ENCODE measurements at regions not wholly inside any gene's neighbourhood (a gene's known extent, or its start where the extent isn't known, plus 50 kb on each side); places are given as distances from the start of the nearest gene placed in this dataset.

DNA sequence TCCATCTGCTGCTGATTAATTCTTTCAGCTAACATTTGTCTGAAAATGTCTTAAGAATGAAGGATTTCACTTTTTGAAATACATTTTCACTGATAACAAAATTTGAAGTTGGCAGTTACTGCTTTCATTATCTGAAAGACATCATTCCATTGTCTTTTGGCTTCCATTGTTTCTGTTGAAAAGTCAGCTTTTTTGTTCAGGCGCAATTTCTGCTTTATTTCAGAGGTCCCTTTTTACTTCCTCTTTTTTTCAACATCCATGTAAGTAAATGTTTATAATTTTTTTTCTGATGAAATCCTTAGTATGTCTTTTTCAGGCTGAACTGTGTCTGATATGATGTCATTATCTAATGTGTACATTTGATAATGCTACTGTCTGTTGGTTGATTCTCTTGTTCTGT is 184.2 kb downstream of the RND3 start:
- no peak for ATAC-seq

DNA sequence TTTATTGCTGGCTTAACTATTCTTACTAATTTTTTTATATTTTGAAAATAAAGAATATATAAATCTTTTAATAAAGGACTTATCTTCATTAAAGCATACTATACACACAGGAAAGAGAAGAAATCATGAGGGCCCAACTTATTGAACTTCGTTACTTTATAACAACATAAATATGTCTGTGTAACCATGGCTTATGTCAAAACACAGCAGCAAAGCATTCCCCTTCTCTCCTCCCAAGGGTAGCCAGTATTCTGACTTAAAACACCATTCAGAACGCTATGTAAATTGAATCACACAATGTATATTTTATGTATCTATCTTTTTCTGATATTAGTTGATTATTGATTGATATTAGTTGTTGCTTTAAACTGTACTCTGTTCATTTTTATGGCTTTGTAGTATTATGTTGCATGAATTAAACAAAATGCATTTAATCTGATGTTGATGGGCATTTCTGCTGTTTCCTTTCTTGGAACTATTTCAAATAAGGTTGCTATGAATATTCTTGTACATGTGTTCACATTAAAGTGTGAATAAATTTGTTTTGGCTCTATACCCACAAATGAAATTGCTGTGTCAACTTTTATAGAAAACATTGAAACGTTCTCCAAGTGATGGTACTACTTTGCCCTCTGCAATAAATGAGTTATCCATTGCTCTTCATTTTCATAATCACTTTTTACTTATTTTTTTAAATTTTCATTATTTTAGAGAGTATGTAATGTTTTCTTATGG is 188.7 kb downstream of the RND3 start:
- TF ChIP-seq POLR2A (IDR thresholded peaks at IDR 0.05) (no peak), CTCF (IDR thresholded peaks at IDR 0.05) (no peak)
- Histone ChIP-seq H3K9me3 (no peaks in the 10 kb centered on the region), H3K4me1 (no peaks in the 10 kb centered on the region), H3K27me3 (no peaks in the 10 kb centered on the region), H3K36me3 (replicated peaks in 1 of 2; ENCODE audit: insufficient read depth in 1 of 2, low read depth in 2 of 2) (no peaks in the 10 kb centered on the region), H3K4me3 (no peak overlapping the region), H3K27ac (no peak overlapping the region)
- ATAC-seq (no peak), DNase-seq (no peak)
- WGBS, 2 donors = 52 to 57% methylated on average over 3 of the region's 3 CpGs
- intact Hi-C loops (cut with DNase I) = no loop called here

More for the DNA sequence above, 184.2 kb downstream of the RND3 start:
- H3K9me3 ChIP-seq = no peaks in the 10 kb centered on the region
- H3K4me3 ChIP-seq = no peak overlapping the region
- no peak for TF ChIP-seq CTCF (IDR thresholded peaks at IDR 0.05)
- no peak for TF ChIP-seq POLR2A (IDR thresholded peaks at IDR 0.05)
- intact Hi-C loops (cut with DNase I) = no loop called here
- DNase-seq = no peak
- no peaks in the 10 kb centered on the region for H3K4me1 ChIP-seq
- no peaks in the 10 kb centered on the region for H3K36me3 ChIP-seq (replicated peaks in 1 of 2; ENCODE audit: insufficient read depth in 1 of 2, low read depth in 2 of 2)
- WGBS, 2 donors = 80 to 91% methylated on average over 1 of the region's 1 CpG
- no peaks in the 10 kb centered on the region for H3K27me3 ChIP-seq
- no peak overlapping the region for H3K27ac ChIP-seq

DNA sequence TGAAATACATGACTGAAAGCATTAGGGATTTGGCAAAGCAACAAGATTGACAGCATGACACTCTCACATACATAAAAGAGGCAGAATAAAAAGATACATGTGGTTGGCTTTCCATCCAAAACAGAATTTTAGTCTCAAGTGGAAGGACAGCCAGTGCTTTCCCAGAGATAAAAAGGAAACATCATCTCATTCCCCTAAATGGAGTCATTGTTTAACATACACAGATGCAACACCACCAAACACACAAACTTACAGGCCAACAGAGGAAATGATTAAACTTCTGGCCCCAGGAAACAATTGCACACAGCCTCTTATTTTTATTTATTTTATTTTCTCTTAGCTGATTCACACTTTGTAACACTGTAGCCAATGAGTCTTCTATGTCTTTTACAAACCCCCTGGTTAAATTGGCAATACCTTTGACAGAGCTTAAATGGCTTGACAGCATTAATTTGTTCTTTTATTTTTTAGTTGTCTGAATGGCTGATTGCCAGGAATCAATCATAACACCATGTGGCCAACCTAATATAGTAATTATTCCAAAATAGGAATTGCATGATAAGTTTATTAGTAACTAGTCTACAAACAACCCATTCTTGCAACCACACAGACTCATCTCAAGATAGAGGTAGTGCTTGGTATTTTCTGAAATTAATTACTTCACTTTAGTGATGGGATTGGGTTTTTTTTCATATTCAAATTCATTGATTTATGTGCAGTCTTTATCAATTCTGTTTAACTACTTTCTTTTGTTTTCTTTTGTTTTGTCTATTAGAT is 190.5 kb downstream of the RND3 start:
- no peak for DNase-seq
- intact Hi-C loops (cut with DNase I) = no loop called here
- TF ChIP-seq POLR2A (IDR thresholded peaks at IDR 0.05) = no peak
- no peak for TF ChIP-seq CTCF (IDR thresholded peaks at IDR 0.05)

DNA sequence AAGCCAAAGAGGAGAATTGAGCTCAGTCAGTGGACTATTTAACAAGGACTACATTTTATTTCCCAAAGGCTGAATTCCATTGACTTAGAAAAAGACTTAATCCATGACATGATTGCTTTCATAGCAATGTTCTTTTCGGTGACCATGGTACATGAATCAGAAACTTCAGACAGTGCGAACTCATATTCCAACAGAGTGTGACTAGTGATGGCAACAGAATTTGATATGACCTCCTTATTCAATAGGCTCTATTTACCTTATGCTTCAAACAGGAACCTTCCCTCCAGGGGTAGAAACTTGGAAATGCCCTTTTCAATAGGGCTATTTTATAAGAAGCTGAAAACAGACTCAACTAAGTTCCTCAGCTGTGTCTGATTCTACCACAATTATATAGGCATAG is 191.9 kb downstream of the RND3 start:
- ATAC-seq = no peak
- no peaks in the 10 kb centered on the region for H3K27me3 ChIP-seq
- no peak overlapping the region for H3K4me3 ChIP-seq
- H3K4me1 ChIP-seq = no peaks in the 10 kb centered on the region
- DNase-seq = no peak
- no peak for TF ChIP-seq CTCF (IDR thresholded peaks at IDR 0.05)
- no peak for TF ChIP-seq POLR2A (IDR thresholded peaks at IDR 0.05)
- no peak overlapping the region for H3K27ac ChIP-seq
- 88 to 93% methylated on average over 2 of the region's 2 CpGs for WGBS, 2 donors
- H3K36me3 ChIP-seq (replicated peaks in 1 of 2; ENCODE audit: insufficient read depth in 1 of 2, low read depth in 2 of 2) = no peaks in the 10 kb centered on the region
- H3K9me3 ChIP-seq = no peaks in the 10 kb centered on the region
- intact Hi-C loops (cut with DNase I) = no loop called here

More for the DNA sequence above, 190.5 kb downstream of the RND3 start:
- Histone ChIP-seq H3K36me3 (replicated peaks in 1 of 2; ENCODE audit: insufficient read depth in 1 of 2, low read depth in 2 of 2) (no peaks in the 10 kb centered on the region), H3K4me1 (no peaks in the 10 kb centered on the region), H3K27ac (no peak overlapping the region), H3K9me3 (no peaks in the 10 kb centered on the region), H3K27me3 (no peaks in the 10 kb centered on the region), H3K4me3 (no peak overlapping the region)
- ATAC-seq = no peak
